ENCODE measurements at regions not wholly inside any gene's neighbourhood (a gene's known extent, or its start where the extent isn't known, plus 50 kb on each side); places are given as distances from the start of the nearest gene placed in this dataset.

DNA sequence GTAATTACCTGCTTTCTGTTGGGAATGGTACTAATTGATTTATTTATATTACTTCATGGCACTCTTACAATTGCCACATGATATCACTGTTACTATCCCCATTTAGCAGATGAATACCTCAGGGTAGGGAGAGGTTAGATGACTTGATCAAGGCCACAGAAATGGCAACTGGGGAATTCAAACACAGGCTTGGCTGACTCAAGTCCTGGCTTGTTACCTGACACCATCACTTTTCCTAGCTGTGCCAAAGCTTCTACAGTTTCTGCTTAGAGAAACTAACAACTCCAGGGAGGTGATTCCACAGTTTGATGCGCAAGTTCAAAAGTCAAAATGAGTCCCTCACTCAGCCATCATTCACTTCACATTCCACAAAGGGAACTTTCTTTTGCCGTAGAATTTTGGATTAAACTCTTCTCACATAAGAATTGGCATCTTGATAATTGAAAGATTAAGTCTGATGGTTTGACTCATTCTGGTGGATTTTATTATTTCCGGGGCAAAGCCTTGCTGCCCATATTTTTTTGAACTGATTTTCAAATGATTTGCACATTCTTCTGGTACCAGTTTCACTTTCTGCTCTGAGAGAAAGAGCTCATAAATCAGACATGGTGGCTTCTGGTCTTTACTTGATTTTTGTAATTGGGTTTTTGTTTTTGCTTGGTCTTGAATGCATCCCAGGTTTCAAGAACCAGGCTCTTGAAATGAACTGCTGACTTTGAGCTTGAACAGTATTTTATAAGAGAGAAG, 656.8 kb downstream of the BCL11A start:
- DNase-seq (ENCODE audit: low read depth): no peak
- TF ChIP-seq, protein P1, sequence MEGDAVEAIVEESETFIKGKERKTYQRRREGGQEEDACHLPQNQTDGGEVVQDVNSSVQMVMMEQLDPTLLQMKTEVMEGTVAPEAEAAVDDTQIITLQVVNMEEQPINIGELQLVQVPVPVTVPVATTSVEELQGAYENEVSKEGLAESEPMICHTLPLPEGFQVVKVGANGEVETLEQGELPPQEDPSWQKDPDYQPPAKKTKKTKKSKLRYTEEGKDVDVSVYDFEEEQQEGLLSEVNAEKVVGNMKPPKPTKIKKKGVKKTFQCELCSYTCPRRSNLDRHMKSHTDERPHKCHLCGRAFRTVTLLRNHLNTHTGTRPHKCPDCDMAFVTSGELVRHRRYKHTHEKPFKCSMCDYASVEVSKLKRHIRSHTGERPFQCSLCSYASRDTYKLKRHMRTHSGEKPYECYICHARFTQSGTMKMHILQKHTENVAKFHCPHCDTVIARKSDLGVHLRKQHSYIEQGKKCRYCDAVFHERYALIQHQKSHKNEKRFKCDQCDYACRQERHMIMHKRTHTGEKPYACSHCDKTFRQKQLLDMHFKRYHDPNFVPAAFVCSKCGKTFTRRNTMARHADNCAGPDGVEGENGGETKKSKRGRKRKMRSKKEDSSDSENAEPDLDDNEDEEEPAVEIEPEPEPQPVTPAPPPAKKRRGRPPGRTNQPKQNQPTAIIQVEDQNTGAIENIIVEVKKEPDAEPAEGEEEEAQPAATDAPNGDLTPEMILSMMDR (IDR thresholded peaks at IDR 0.05; ENCODE audit: insufficient read depth, low read length): no peak
- H3K4me3 ChIP-seq (ENCODE audit: low read depth, low read length): no peak overlapping the region

DNA sequence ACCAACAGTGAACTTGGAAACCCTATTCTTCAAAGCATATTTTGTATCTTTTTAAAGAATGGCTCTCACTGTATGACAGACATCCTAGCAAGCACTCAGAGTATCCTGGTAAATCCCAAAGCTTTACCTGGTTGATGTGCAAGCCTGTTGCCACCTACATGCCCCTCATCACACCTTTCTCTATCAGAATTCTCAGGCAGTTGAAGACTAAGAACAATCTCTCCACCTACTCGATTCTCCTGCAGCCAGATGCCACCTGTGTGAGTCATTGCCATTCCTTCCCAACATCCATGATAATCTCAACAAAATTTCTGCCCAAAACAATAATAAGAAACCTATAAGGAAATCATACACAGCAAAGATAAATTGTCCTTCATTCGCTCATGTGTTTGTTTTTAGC, 659.8 kb downstream of the BCL11A start:
- DNase-seq (ENCODE audit: low read depth): no peak
- H3K4me3 ChIP-seq (ENCODE audit: low read depth, low read length): no peak overlapping the region
- TF ChIP-seq, protein P1 (IDR thresholded peaks at IDR 0.05; ENCODE audit: insufficient read depth, low read length): no peak

DNA sequence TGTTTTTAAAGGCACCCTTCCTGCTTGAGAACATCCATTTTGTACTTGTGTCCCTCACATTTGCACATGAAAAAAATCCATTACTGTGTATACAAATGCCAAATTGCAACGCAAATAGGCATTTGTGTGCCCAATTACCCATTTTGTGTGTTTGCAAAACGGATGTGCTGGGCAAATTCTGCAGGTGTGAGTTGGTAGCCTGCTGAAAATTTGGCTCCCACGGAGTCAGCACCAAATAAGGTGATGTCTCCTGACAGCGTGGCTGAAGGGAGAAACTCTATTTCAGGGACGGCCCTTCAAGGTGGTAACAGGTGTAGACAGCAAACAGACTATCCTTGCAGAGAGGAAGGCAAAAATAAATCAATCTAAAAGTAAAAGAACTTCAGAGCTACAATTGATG, 661.1 kb downstream of the BCL11A start:
- H3K4me3 ChIP-seq (ENCODE audit: low read depth, low read length): no peak overlapping the region
- TF ChIP-seq, protein P1 (IDR thresholded peaks at IDR 0.05; ENCODE audit: insufficient read depth, low read length): no peak
- DNase-seq (ENCODE audit: low read depth): no peak

DNA sequence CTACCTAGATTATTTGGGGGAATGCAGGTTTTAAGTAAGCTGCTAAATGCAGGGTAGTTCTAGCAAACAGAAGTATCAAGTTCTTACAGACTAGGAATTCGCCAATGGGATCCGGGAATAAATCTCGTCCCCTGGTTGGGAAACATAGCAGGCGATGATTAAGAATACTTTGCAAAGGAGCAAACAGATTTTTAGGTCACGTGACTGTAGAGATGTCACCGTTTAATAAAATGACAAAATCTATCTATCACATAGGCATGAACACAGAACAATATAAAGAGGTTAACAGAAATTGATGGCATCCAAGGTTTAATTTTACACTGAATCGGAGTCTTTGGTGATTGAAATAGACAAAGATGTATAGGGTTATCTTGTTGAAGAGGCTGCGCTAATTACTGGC, 664.1 kb downstream of the BCL11A start:
- DNase-seq (ENCODE audit: low read depth): no peak
- no peak overlapping the region for H3K4me3 ChIP-seq (ENCODE audit: low read depth, low read length)
- TF ChIP-seq, protein P1 (IDR thresholded peaks at IDR 0.05; ENCODE audit: insufficient read depth, low read length): no peak

DNA sequence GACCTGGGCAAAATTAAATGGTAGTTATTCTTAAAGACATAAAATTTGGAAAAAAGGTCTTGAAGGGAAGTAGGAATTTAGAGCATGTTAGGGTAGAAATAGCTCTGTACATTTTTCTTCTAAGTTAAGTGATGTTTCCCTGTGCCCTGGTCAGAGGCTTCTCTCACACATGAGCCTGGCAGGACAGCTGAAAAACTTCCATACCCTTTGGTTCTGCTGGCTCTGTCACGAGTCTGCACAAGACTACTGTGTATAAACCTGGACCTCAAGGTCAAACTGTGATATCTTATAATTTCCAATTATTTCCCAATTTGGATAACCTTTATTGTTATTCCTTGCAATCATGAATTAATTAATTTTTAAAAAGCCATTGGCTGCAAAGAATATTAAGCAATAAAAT, 664.7 kb downstream of the BCL11A start:
- H3K4me3 ChIP-seq (ENCODE audit: low read depth, low read length): no peak overlapping the region
- TF ChIP-seq, protein P1 (IDR thresholded peaks at IDR 0.05; ENCODE audit: insufficient read depth, low read length): no peak
- no peak for DNase-seq (ENCODE audit: low read depth)

DNA sequence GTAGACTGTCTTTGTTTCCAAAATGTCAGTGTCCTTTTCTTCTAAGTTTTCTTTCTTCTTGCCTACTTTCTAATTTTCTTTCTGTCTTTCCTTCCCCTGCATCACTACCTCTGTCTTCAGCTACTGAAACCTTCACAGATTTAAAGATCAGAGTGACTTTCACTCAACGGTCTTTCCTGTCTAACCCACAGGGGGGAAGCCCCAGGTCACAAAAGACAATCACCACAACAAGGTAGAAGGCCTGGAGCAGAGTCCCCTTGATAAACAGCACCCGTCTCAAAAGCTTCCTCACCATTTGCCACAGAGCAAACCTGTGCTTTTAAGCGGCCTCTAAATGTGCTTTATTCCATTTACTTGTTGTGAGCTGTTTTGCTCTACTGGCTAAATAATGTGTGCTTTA, 665.4 kb downstream of the BCL11A start:
- no peak overlapping the region for H3K4me3 ChIP-seq (ENCODE audit: low read depth, low read length)
- no peak for DNase-seq (ENCODE audit: low read depth)
- TF ChIP-seq, protein P1 (IDR thresholded peaks at IDR 0.05; ENCODE audit: insufficient read depth, low read length): no peak

DNA sequence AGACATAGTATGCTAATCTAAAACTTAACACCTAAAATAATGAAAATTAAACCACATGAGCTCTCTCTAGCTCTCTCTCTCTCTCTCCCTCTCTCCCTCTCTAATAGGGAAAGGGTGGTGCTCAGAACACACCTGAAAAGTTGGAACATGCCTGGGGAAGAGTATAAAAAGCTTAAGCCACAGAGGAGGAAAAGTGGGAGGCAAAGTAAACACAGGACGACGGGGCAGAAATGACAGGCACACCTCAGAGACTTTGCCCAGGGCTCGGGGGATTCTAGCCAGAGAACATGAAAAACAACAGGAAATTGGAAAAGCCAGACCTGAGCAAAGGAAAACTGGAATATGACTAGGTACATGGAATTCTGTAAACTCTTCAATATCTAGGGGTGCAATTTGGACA, 666.1 kb downstream of the BCL11A start:
- no peak for DNase-seq (ENCODE audit: low read depth)
- TF ChIP-seq, protein P1 (IDR thresholded peaks at IDR 0.05; ENCODE audit: insufficient read depth, low read length): no peak
- no peak overlapping the region for H3K4me3 ChIP-seq (ENCODE audit: low read depth, low read length)

All from fibroblast of the aortic adventitia (primary cell).